NCI-H2196 (cell line): ENCODE measurements at regions not wholly inside any gene's neighbourhood (a gene's known extent, or its start where the extent isn't known, plus 50 kb on each side); places are given as distances from the start of the nearest gene placed in this dataset.
"Not testable (repeated sequence)": the region's sequence is repeated elsewhere in the genome, so short reads cannot be mapped to it uniquely, and the experiment has no call there.

Experiments
- DNase-seq: peaks from one replicate; lab custom pipeline; 2025; ENCODE audit not compliant: unreplicated experiment; lab: John Stamatoyannopoulos, UW

- DNase-seq, result no peak
Measured at GRCh38 chr4:124133753-124134152, 578.8 kb downstream of the ANKRD50 start.

- DNase-seq, result no peak
Measured at GRCh38 chr4:124135409-124135813, 577.1 kb downstream of the ANKRD50 start.

- no peak for DNase-seq
Measured at GRCh38 chr4:124139044-124139443, 573.5 kb downstream of the ANKRD50 start.

GRCh38 chr4:124143632-124144031, 568.9 kb downstream of the ANKRD50 start:
- no peak for DNase-seq

- DNase-seq, result peak; percentile 10
Measured at GRCh38 chr4:124144238-124144654, 568.3 kb downstream of the ANKRD50 start.

GRCh38 chr4:124146068-124146467, 566.5 kb downstream of the ANKRD50 start:
- no peak for DNase-seq

GRCh38 chr4:124151031-124151430, 561.5 kb downstream of the ANKRD50 start:
- no peak for DNase-seq

- no peak for DNase-seq
Measured at GRCh38 chr4:124152132-124152531, 560.4 kb downstream of the ANKRD50 start.

- DNase-seq, result no peak
Measured at GRCh38 chr4:124155239-124155638, 557.3 kb downstream of the ANKRD50 start.

- DNase-seq, result no peak
Measured at GRCh38 chr4:124157396-124158083, 555.0 kb downstream of the ANKRD50 start.

- no peak for DNase-seq
Measured at GRCh38 chr4:124163401-124163800, 549.1 kb downstream of the ANKRD50 start.

- DNase-seq, result no peak
Measured at GRCh38 chr4:124167602-124168001, 544.9 kb downstream of the ANKRD50 start.

- not testable (repeated sequence) for DNase-seq
Measured at GRCh38 chr4:124169524-124169923, 543.0 kb downstream of the ANKRD50 start.

GRCh38 chr4:124173912-124174311, 538.6 kb downstream of the ANKRD50 start:
- DNase-seq, result no peak

- no peak for DNase-seq
Measured at GRCh38 chr4:124177647-124178425, 534.7 kb downstream of the ANKRD50 start.

GRCh38 chr4:124178449-124179021, 534.0 kb downstream of the ANKRD50 start:
- no peak for DNase-seq

- DNase-seq, result no peak
Measured at GRCh38 chr4:124179506-124180186, 532.9 kb downstream of the ANKRD50 start.

GRCh38 chr4:124181039-124181438, 531.5 kb downstream of the ANKRD50 start:
- no peak for DNase-seq

GRCh38 chr4:124183231-124183630, 529.3 kb downstream of the ANKRD50 start:
- DNase-seq, result no peak

- DNase-seq, result no peak
Measured at GRCh38 chr4:124183926-124184325, 528.6 kb downstream of the ANKRD50 start.

- DNase-seq, result no peak
Measured at GRCh38 chr4:124184792-124185191, 527.7 kb downstream of the ANKRD50 start.
